GM13976 (cell line): ENCODE measurements at regions not wholly inside any gene's neighbourhood (a gene's known extent, or its start where the extent isn't known, plus 50 kb on each side); places are given as distances from the start of the nearest gene placed in this dataset.

Experiments used
- DNase-seq: peaks from one replicate; pipeline ENCODE4 v3.0.0; 2012; ENCODE audit warnings: low spot score
- in situ Hi-C: fragments of 300-500 bp; cut with MboI; formaldehyde crosslinking; loops from one replicate; pipeline ENCODE4 v1.12.0; 2022; ENCODE audit warnings: low sequenced_read_pairs, mixed read lengths, inconsistent platforms; ENCODE audit not compliant: unreplicated experiment
- TF ChIP-seq, protein P1 (sequence below): IDR thresholded peaks from 2 replicates; pipeline ENCODE4 v1.5.1; 2012; ENCODE audit warnings: borderline replicate concordance, mild to moderate bottlenecking; ENCODE audit not compliant: insufficient read depth; ENCODE audit errors: extremely low read depth, missing control alignments, control extremely low read depth

DNA sequence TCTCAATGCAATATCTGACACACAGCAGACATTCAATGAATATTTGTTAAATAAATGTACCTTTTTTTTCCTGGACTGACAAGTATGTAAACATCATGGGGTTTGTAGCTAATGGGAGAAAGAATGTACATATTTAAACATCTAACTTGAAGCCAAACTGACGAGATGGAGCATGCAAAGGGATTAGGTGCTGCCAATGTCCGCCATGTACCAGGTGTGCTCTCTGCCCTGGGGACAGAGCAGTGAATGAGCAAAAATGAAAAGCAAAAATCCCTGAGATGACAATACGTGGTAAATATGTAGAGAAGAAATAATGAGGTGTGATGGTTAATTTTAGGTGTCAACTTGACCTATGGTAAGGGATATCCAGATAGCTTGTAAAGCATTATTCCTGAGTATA lies 247.4 kb upstream of the CELF4 start:
- in situ Hi-C loops: no loop called here
- DNase-seq: no peak
- TF ChIP-seq, protein P1, sequence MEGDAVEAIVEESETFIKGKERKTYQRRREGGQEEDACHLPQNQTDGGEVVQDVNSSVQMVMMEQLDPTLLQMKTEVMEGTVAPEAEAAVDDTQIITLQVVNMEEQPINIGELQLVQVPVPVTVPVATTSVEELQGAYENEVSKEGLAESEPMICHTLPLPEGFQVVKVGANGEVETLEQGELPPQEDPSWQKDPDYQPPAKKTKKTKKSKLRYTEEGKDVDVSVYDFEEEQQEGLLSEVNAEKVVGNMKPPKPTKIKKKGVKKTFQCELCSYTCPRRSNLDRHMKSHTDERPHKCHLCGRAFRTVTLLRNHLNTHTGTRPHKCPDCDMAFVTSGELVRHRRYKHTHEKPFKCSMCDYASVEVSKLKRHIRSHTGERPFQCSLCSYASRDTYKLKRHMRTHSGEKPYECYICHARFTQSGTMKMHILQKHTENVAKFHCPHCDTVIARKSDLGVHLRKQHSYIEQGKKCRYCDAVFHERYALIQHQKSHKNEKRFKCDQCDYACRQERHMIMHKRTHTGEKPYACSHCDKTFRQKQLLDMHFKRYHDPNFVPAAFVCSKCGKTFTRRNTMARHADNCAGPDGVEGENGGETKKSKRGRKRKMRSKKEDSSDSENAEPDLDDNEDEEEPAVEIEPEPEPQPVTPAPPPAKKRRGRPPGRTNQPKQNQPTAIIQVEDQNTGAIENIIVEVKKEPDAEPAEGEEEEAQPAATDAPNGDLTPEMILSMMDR: no peak

DNA sequence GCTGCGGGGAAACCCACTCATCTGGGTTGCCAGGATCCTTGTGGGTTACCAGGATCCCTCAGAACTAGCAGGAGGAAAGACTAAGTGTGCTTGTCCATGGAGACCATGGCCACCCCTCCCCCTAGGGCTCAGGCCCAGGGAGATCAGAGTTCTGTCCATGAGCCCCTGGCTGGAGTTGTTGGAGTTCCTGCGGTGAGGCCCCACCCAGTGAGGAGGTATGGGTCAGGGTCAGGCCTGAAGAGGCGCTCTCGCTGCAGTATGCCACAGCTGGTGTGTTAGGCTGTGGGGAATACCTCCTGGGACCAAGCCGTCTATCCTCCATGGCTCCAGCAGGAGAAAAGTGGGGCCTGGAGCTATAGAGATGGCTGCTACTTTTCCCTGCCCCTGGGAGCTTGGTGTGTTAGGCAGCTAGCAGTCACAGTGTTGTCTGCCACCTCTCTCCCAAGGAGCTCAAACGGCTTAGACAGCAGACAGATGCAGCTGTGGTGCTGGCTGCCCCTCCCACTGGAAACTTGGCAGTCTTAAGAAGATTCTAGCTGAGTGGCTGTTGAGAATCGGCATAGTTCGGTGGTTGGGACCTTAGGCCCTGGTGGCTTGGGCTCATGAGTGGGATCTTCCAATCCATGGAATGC lies 240.3 kb upstream of the CELF4 start:
- DNase-seq: no peak
- TF ChIP-seq, protein P1: no peak
- in situ Hi-C loops: no loop called here

DNA sequence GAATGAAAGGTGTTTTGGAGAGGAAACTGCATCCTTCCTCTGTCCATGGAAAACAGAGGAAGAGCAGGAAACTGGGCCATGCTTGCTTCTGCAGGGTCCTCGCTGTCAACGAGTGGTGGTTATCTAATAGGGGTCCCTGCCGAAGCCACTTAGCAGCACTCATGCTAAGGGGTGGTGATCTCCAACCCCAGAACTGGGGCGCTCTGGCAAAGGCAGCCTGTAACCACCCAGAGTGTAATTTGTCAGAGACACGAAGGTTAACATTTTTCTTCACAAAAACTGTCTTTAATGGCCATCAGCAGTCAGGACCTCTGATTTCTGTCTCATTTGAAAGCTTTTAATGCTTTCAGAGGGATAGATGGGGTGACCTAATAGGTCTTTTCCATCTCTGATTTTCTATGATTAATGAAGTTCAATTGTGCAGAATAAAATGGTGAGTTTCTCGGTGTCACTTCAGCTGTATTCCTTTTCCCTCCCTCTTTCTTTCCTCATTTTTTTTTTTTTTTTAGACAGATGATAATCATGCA lies 231.3 kb upstream of the CELF4 start:
- DNase-seq: no peak
- in situ Hi-C loops: no loop called here
- TF ChIP-seq, protein P1: no peak

DNA sequence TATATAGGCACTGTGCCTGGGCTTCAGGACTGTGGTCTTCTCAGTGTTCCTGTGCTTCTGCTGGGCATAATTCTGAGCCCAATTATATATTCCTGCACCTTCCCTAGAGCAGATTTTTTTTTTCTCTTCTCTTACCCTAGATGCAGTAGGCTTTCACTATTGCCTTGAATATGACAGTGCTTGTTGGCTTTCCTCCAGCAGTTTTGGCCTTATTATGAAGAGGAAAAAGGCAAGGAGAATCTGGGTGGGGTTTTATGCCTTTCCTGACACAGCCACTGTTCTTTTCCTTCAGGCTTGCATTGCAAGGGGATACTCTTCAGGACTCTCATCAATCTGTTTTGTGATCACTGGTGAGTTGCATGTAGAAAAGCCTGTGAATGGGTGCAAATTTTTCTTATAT lies 221.9 kb upstream of the CELF4 start:
- TF ChIP-seq, protein P1: no peak
- no peak for DNase-seq
- in situ Hi-C loops: no loop called here

DNA sequence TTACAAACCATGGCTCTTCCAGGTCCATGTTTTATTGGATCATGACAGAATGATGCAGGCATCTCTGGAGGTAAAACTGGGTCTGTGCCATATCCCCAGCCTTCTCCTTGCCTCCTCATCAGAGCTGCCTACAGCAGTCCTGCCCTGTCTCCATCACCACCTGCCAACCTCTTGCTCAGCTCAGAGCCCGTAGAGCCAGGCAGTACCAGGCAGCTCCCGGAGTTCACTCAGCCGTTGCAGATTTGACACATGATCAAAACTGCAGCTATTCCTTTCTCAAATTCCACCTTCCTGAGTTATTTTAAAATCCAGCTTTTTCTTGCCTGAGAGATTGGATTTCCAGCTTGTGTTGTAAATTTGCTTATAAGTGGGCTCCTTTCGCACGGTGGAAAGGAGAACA lies 218.2 kb upstream of the CELF4 start:
- in situ Hi-C loops: no loop called here
- DNase-seq: no peak
- TF ChIP-seq, protein P1: no peak

DNA sequence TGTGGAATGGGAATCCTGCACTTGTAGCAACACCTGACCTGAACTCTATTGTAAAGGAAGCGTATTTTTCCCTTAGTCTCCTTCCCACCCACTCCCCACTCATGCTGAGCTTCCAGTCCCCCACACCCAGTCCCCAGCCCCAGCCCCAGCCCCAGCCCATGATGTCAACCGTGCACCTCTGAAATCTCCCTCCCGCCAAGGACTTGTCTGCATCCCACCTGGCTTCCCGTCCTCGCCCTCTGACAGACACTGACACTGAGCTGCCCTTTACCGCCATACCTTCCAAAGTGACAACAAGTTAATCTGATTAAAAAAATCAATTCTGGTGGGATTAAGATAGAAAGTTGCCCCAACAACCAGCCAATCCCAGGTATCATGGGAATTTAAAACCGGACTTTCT lies 213.6 kb upstream of the CELF4 start:
- in situ Hi-C loops: no loop called here
- no peak for DNase-seq

More for the DNA sequence above, 213.6 kb upstream of the CELF4 start:
- TF ChIP-seq, protein P1: no peak
